ENCODE measurements at regions not wholly inside any gene's neighbourhood (a gene's known extent, or its start where the extent isn't known, plus 50 kb on each side); places are given as distances from the start of the nearest gene placed in this dataset.

- BruUV-seq (replicated peaks) = no TSS peak
- peaks cover 14% of the 10 kb centered on the region for H3K27me3 Mint-ChIP-seq (ENCODE audit: unreplicated experiment)
- no peak overlapping the region for H3K27ac Mint-ChIP-seq (ENCODE audit: unreplicated experiment)
- intact Hi-C loops (cut with micrococcal nuclease; ENCODE audit: unreplicated experiment) = no loop called here
- H3K9me3 Mint-ChIP-seq (ENCODE audit: low read depth, unreplicated experiment) = no peaks in the 10 kb centered on the region
- H3K4me1 Mint-ChIP-seq (ENCODE audit: low read depth, unreplicated experiment) = no peaks in the 10 kb centered on the region
- H3K4me3 Mint-ChIP-seq (ENCODE audit: low read depth, unreplicated experiment) = no peak overlapping the region
- CTCF ChIA-PET = no interaction called here
- H3K36me3 Mint-ChIP-seq (ENCODE audit: insufficient read depth, unreplicated experiment) = no peaks in the 10 kb centered on the region
- DNase-seq = no peak
- TF ChIP-seq CTCF (IDR thresholded peaks at IDR 0.05; ENCODE audit: unreplicated experiment) = no peak
Measured at GRCh38 chr7:157480371-157481050, 143.7 kb downstream of the DNAJB6 start.

GRCh38 chr7:157481389-157481788, 144.6 kb downstream of the DNAJB6 start:
- intact Hi-C loops (cut with micrococcal nuclease; ENCODE audit: unreplicated experiment) = no loop called here
- H3K27me3 Mint-ChIP-seq (ENCODE audit: unreplicated experiment) = peaks cover 5% of the 10 kb centered on the region
- no peak overlapping the region for H3K27ac Mint-ChIP-seq (ENCODE audit: unreplicated experiment)
- no TSS peak for BruUV-seq (replicated peaks)
- no peak overlapping the region for H3K4me3 Mint-ChIP-seq (ENCODE audit: low read depth, unreplicated experiment)
- TF ChIP-seq CTCF (IDR thresholded peaks at IDR 0.05; ENCODE audit: unreplicated experiment) = no peak
- no peak for DNase-seq
- no peaks in the 10 kb centered on the region for H3K4me1 Mint-ChIP-seq (ENCODE audit: low read depth, unreplicated experiment)
- H3K9me3 Mint-ChIP-seq (ENCODE audit: low read depth, unreplicated experiment) = no peaks in the 10 kb centered on the region
- CTCF ChIA-PET = no interaction called here
- H3K36me3 Mint-ChIP-seq (ENCODE audit: insufficient read depth, unreplicated experiment) = no peaks in the 10 kb centered on the region

- no peaks in the 10 kb centered on the region for H3K9me3 Mint-ChIP-seq (ENCODE audit: low read depth, unreplicated experiment)
Measured at GRCh38 chr7:157482025-157482424, 145.2 kb downstream of the DNAJB6 start.

DNA sequence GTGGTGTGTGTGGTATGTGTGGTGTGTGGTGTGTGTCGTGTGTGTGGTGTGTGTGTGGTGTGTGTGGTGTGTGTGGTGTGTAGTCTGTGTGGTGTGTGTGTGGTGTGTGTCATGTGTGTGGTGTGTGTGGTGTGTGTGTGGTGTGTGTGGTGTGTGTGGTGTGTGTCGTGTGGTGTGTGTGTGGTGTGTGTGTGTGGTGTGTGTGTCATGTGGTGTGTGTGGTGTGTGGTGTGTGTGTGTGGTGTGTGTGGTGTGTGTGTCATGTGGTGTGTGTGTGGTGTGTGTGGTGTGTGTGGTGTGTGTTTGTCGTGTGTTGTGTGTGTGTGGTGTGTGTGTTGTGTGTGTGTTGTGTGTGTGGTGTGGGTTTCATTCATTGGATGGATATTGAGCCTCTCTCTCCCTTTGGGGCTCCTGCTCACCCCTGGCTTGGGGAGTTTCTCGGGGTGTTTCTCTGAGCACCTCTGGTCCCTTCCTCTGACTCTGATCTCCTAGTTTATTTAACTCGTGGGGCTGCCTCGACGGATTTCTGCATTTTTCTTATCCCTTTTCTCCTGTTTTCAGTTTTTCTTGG, 145.8 kb downstream of the DNAJB6 start:
- Mint-ChIP-seq H3K4me3 (ENCODE audit: low read depth, unreplicated experiment) (no peak overlapping the region), H3K27ac (ENCODE audit: unreplicated experiment) (no peak overlapping the region), H3K27me3 (ENCODE audit: unreplicated experiment) (no peaks in the 10 kb centered on the region), H3K36me3 (ENCODE audit: insufficient read depth, unreplicated experiment) (no peaks in the 10 kb centered on the region), H3K4me1 (ENCODE audit: low read depth, unreplicated experiment) (no peaks in the 10 kb centered on the region), H3K9me3 (ENCODE audit: low read depth, unreplicated experiment) (peaks cover 3% of the 10 kb centered on the region)
- CTCF ChIA-PET = no interaction called here
- BruUV-seq (replicated peaks) = no TSS peak
- DNase-seq = no peak
- intact Hi-C loops (cut with micrococcal nuclease; ENCODE audit: unreplicated experiment) = no loop called here
- no peak for TF ChIP-seq CTCF (IDR thresholded peaks at IDR 0.05; ENCODE audit: unreplicated experiment)

More at GRCh38 chr7:157482025-157482424, 145.2 kb downstream of the DNAJB6 start:
- Mint-ChIP-seq H3K4me1 (ENCODE audit: low read depth, unreplicated experiment) (no peaks in the 10 kb centered on the region), H3K36me3 (ENCODE audit: insufficient read depth, unreplicated experiment) (no peaks in the 10 kb centered on the region), H3K27ac (ENCODE audit: unreplicated experiment) (no peak overlapping the region), H3K4me3 (ENCODE audit: low read depth, unreplicated experiment) (no peak overlapping the region), H3K27me3 (ENCODE audit: unreplicated experiment) (no peaks in the 10 kb centered on the region)
- BruUV-seq (replicated peaks) = no TSS peak
- no peak for TF ChIP-seq CTCF (IDR thresholded peaks at IDR 0.05; ENCODE audit: unreplicated experiment)
- CTCF ChIA-PET = no interaction called here
- intact Hi-C loops (cut with micrococcal nuclease; ENCODE audit: unreplicated experiment) = no loop called here
- no peak for DNase-seq
